ENCODE measurements at regions not wholly inside any gene's neighbourhood (a gene's known extent, or its start where the extent isn't known, plus 50 kb on each side); places are given as distances from the start of the nearest gene placed in this dataset.

GRCh38 chr2:43129676-43130547 lies 96.5 kb downstream of the ZFP36L2 start:
- in situ Hi-C loops (cut with MboI; ENCODE audit: low sequenced_read_pairs) = no loop called here

GRCh38 chr2:43128559-43128955 lies 97.8 kb downstream of the ZFP36L2 start:
- in situ Hi-C loops (cut with MboI; ENCODE audit: low sequenced_read_pairs) = no loop called here

- in situ Hi-C loops (cut with MboI; ENCODE audit: low sequenced_read_pairs) = no loop called here
Observed at GRCh38 chr2:43127941-43128558, 98.4 kb downstream of the ZFP36L2 start.

GRCh38 chr2:43127208-43127940 lies 99.0 kb downstream of the ZFP36L2 start:
- in situ Hi-C loops (cut with MboI; ENCODE audit: low sequenced_read_pairs) = no loop called here

- in situ Hi-C loops (cut with MboI; ENCODE audit: low sequenced_read_pairs) = no loop called here
Observed at GRCh38 chr2:43126817-43127207, 99.6 kb downstream of the ZFP36L2 start.

GRCh38 chr2:43125090-43125998 lies 101.1 kb downstream of the ZFP36L2 start:
- in situ Hi-C loops (cut with MboI; ENCODE audit: low sequenced_read_pairs) = no loop called here

- in situ Hi-C loops (cut with MboI; ENCODE audit: low sequenced_read_pairs) = no loop called here
Observed at GRCh38 chr2:43124687-43125057, 101.7 kb downstream of the ZFP36L2 start.

GRCh38 chr2:43123981-43124686 lies 102.3 kb downstream of the ZFP36L2 start:
- in situ Hi-C loops (cut with MboI; ENCODE audit: low sequenced_read_pairs) = no loop called here

- in situ Hi-C loops (cut with MboI; ENCODE audit: low sequenced_read_pairs) = no loop called here
Observed at GRCh38 chr2:43123486-43123885, 102.9 kb downstream of the ZFP36L2 start.

- in situ Hi-C loops (cut with MboI; ENCODE audit: low sequenced_read_pairs) = no loop called here
Observed at GRCh38 chr2:43123028-43123427, 103.4 kb downstream of the ZFP36L2 start.

- in situ Hi-C loops (cut with MboI; ENCODE audit: low sequenced_read_pairs) = no loop called here
Observed at GRCh38 chr2:43121580-43122314, 104.7 kb downstream of the ZFP36L2 start.

GRCh38 chr2:43119303-43119702 lies 107.1 kb downstream of the ZFP36L2 start:
- in situ Hi-C loops (cut with MboI; ENCODE audit: low sequenced_read_pairs) = no loop called here

GRCh38 chr2:43117521-43118143 lies 108.8 kb downstream of the ZFP36L2 start:
- in situ Hi-C loops (cut with MboI; ENCODE audit: low sequenced_read_pairs) = no loop called here

GRCh38 chr2:43116988-43117387 lies 109.4 kb downstream of the ZFP36L2 start:
- in situ Hi-C loops (cut with MboI; ENCODE audit: low sequenced_read_pairs) = no loop called here

- in situ Hi-C loops (cut with MboI; ENCODE audit: low sequenced_read_pairs) = no loop called here
Observed at GRCh38 chr2:43115881-43116280, 110.5 kb downstream of the ZFP36L2 start.

- in situ Hi-C loops (cut with MboI; ENCODE audit: low sequenced_read_pairs) = no loop called here
Observed at GRCh38 chr2:43114210-43114609, 112.2 kb downstream of the ZFP36L2 start.

- in situ Hi-C loops (cut with MboI; ENCODE audit: low sequenced_read_pairs) = no loop called here
Observed at GRCh38 chr2:43111788-43112554, 114.4 kb downstream of the ZFP36L2 start.

GRCh38 chr2:43110442-43110871 lies 115.9 kb downstream of the ZFP36L2 start:
- in situ Hi-C loops (cut with MboI; ENCODE audit: low sequenced_read_pairs) = no loop called here
